ENCODE measurements at regions not wholly inside any gene's neighbourhood (a gene's known extent, or its start where the extent isn't known, plus 50 kb on each side); places are given as distances from the start of the nearest gene placed in this dataset.
"Not testable (repeated sequence)": the region's sequence is repeated elsewhere in the genome, so short reads cannot be mapped to it uniquely, and the experiment has no call there.

DNA sequence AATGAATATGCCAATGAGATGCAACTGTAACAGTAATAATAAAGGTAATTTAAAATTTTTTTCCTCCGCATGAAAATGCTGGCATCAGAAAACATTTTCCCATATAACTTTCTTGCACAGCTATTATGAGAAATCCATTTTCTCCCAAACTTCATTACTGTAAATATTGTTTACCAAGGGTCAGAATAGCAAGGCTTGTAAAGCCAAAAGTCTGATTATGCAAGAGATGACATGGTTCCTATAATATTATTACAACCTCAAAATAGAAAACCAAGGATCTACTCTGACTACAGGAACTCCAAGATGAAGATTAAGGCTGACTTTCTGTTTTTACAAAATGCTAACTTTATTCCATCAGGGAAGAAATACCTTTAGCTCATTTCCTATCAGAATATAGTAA is 162.7 kb upstream of the CDK1 start:
- no peak for DNase-seq (ENCODE audit: low read depth)

DNA sequence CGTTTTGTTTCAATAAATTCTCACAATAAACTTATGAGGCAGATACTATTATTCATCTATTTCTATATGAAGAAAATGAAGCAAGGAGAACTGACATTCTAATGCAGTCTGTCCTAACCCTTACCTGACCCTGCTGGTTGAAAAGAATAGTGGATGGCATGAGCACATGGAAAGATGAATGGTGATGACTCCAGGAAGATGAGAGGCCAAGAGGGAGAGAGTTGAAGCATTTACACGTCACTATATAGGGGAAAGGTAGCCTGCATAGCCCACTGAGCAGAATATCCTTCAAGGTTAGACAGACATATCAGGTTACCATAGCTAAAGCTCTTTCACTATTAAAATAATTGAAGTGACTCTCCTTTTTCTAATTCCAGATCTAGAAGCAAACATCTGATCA is 163.9 kb upstream of the CDK1 start:
- no peak for DNase-seq (ENCODE audit: low read depth)

DNA sequence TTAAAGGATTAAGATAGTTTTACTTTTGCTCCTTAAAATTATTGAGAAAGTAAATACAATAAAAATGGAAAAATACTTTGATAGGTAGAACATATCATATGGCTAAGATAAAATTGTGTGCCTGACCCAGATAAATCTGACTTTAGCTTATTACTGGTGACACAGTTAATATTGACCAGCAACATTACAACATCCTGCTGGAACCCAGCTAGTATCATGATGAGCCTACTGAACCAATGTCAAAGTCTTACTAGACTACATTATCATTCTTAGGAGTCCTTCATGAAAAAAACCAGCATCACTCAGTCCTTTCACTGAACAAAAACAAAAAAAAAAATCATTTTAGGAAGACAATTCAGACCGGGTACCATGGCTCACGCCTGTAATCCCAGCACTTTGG is 164.8 kb upstream of the CDK1 start:
- DNase-seq (ENCODE audit: low read depth) = no peak

- DNase-seq (ENCODE audit: low read depth) = peak; percentile 14
These were observed 167.0 kb upstream of the CDK1 start for GRCh38 chr10:60611291-60611747.

DNA sequence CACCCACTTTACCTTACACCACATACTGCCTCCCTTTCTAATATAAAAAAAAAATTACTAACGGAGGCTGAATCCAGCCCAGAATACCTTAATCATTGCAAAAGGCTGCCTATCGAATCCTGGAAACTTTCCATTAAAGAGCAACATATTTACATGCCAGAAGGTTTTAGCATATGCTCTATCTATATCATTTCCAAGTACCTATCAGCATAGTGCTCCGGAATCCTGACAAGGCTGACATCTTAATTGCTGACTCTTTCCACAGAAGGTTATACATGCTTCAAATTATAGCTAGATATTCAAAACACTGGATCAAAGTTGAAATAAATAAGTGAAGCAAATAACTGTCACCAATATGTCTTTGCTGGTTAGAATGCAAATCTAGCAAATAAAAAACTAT is 170.9 kb upstream of the CDK1 start:
- no peak for DNase-seq (ENCODE audit: low read depth)

DNA sequence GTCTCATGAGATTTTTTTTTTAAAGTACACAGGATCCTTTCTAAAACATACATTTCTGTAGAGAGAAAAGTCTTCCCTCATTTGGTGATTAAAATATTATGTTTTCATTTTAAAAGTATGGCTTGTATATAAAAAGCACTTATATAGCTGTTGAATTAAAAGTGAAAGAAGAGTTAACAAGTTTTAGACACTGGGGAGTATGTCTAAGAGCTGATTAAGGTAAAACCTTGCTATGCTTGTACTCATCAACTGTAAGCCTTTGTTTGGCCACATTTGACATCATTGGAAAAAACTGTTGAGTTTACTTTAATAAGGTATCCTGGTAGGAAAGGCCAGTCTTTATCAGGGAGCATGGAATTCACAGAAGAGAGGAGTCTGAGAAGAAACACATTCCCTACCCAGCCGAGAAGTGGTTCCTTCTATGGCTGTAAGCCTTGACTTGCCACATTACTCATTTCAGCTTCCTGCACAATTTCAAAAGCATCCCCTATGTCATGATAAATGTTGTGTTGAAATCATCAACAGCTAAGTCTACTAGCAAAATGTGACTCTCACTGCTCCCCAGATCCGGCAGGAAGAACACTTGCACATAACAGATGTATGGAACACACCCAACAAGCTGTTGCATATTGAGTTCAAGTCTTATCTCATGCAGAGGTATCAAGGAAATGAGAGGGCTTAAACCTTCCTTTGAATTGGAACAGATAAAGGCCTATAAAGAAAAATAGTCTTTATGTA is 171.8 kb upstream of the CDK1 start:
- no peak for DNase-seq (ENCODE audit: low read depth)

GRCh38 chr10:60605476-60605875 is 172.8 kb upstream of the CDK1 start:
- no peak for DNase-seq (ENCODE audit: low read depth)

GRCh38 chr10:60604342-60604741 is 173.9 kb upstream of the CDK1 start:
- DNase-seq (ENCODE audit: low read depth) = no peak

GRCh38 chr10:60597513-60597912 is 180.8 kb upstream of the CDK1 start:
- no peak for DNase-seq (ENCODE audit: low read depth)

GRCh38 chr10:60595852-60596251 is 182.4 kb upstream of the CDK1 start:
- DNase-seq (ENCODE audit: low read depth) = no peak

DNA sequence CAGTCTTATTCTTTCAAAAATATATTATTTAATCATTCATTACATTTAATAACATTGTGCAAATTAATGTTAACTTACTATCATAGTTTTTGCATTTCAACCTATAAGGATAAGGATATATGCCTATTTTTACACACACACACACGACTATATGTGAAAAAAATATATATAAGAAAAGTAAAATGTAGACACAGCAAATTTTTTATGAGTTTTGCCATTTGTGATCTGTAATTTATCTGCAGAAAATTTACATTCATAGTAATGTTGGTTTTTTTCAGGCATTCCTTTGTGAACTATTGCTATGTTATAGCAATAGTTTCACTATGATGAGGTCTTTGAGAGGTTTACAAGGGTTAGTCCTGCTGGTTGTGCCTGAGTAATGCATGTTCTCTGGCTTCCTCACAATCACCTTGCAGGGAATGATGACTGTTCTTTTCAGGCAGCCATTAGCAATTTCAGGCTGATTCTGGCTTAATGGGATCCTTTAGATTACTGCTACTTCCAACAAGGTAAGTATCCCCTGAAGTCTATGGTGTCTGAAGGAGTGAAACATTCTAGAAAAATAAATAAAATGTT is 183.7 kb upstream of the CDK1 start:
- DNase-seq (ENCODE audit: low read depth) = no peak

DNA sequence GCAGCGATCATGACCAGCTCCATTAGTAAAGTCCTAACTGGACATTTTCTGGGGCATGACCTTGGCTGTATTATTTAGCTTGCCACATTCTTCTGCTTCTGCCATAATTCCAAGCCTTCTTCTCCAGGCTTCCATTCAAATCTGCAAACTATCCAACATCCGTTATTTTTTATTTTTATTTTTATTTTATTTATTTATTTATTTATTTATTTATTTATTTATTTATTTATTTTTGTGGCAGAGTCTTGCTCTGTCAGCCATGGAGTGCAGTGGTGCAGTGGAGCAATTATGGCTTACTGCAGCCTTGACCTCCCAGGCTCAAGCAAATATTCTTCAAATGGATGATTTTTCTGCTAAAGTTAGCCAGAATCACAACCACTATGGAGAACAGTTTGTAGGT is 187.2 kb upstream of the CDK1 start:
- no peak for DNase-seq (ENCODE audit: low read depth)

- no peak for DNase-seq (ENCODE audit: low read depth)
These were observed 188.9 kb upstream of the CDK1 start for GRCh38 chr10:60589376-60589775.

DNA sequence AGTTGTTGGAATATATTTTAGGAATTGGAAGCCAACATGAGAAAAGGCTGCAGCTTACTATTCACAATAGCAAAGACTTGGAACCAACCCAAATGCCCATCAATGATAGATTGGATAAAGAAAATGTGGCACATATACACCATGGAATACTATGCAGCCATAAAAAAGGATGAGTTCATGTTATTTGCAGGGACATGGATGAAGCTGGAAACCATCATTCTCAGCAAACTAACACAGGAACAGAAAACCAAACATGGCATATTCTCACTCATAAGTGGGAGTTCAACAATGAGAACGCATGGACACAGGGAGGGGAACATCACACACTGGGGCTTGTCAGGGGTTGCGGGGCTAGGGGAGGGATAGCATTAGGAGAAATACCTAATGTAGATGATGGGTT is 192.1 kb upstream of the ANK3 start:
- DNase-seq (ENCODE audit: low read depth) = not testable (repeated sequence)

DNA sequence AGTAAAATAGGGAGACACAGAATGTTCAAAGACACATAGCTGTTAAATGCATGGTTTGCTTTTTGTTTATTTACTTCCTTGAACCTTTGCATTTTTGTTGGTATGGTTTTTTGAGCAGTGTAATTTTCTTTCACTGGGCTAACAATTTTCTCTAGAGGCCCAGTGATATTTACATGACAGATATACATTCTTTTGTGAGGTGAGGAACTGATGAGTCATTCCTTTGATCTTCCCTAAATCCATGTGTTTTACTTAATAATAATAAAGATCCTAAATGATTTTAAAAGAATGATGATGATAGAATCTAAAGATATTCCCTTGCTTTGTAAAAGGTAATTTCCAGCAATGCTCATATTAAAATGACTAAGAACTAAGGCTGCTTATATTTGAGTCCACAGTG is 188.5 kb upstream of the ANK3 start:
- no peak for DNase-seq (ENCODE audit: low read depth)

- DNase-seq (ENCODE audit: low read depth) = no peak
These were observed 186.7 kb upstream of the ANK3 start for GRCh38 chr10:60576130-60577069.

DNA sequence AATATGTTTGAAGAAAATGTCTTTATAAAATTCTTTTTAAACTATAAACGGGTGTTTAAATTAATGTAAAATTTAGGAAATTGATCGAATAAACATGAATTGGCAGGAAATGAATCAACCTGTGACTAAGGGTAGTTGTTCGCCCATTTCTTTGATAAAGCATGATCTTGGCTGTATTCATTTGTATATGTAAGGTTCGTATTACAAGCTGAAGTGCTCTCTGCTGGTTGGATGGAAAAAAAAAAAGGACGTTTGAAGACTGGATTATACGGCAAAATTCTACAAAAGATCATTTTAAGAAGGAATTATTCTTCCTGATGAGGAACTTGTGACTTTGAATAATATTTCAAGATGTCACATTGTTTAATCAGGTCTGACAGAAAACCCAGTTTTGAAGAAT is 185.4 kb upstream of the ANK3 start:
- DNase-seq (ENCODE audit: low read depth) = no peak

GRCh38 chr10:60574388-60574787 is 184.7 kb upstream of the ANK3 start:
- DNase-seq (ENCODE audit: low read depth) = no peak

GRCh38 chr10:60573336-60573735 is 183.7 kb upstream of the ANK3 start:
- DNase-seq (ENCODE audit: low read depth) = no peak

- no peak for DNase-seq (ENCODE audit: low read depth)
These were observed 183.0 kb upstream of the ANK3 start for GRCh38 chr10:60572511-60573194.

GRCh38 chr10:60570896-60571295 is 181.2 kb upstream of the ANK3 start:
- no peak for DNase-seq (ENCODE audit: low read depth)

DNA sequence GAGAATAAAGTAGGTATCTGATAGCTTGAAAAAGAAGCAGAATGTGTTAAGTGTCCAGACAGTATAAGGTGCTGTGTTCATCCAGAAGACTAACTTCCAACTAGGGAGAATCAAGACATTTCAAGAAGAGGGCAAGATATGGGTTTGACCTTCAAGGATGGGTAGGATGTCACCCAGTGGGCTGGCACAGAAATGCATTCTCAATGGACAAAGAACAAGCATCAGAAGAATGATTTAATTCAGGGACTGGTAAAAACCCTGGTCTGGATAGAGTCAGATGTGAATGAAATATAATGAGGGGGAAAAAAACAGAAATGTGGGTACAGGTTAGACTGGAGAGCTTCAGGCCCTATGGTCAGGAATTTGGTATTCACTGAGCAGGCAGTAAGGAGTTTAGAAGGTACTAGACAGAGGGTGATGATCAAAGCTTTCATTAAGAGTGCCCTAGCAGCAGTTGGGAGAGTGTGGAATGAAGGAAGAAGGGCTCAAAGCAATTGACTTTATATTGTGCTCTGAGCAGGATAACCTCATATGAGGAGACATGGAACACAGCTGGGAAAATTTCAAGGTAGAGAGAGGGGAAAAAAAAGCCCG is 180.7 kb upstream of the ANK3 start:
- DNase-seq (ENCODE audit: low read depth) = no peak

Data from HS-27A (cell line).